Erythroblast (primary cell): ENCODE measurements at regions not wholly inside any gene's neighbourhood (a gene's known extent, or its start where the extent isn't known, plus 50 kb on each side); places are given as distances from the start of the nearest gene placed in this dataset.

ENCODE experiments used
- GATA1 ChIP-seq: IDR thresholded peaks from 2 replicates; pipeline ENCODE4 v1.6.1; 2011; ENCODE audit warnings: low read depth, mild to moderate bottlenecking, control low read depth, low read length, moderate library complexity
- POLR2A ChIP-seq: IDR thresholded peaks from 2 replicates; pipeline ENCODE4 v1.6.1; 2011; ENCODE audit warnings: mild to moderate bottlenecking, low read length

DNA sequence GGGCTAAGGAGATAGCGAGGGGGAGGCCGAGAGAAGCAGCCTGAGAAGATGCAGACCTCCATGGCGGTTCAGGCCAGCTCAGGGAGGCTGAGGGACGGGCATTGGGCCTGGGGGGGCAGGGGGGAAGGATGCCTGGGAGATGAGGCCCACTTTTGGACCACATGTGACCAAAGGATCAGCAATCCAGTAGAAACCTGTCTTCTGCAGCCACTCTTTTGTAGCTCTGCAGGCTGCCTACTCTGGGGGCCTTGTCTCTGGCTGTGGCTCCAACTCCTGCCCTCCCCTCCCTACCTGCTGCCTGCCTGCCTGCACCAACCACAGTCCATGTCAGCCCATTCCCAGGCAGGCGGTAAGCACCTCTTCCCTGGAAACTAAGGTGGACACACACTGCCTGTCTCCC is 106.8 kb upstream of the MLN start:
- TF ChIP-seq GATA1 (no peak), POLR2A (no peak)
